ENCODE measurements at regions not wholly inside any gene's neighbourhood (a gene's known extent, or its start where the extent isn't known, plus 50 kb on each side); places are given as distances from the start of the nearest gene placed in this dataset.
"Not testable (repeated sequence)": the region's sequence is repeated elsewhere in the genome, so short reads cannot be mapped to it uniquely, and the experiment has no call there.

- no peak for TF ChIP-seq CTCF (IDR thresholded peaks at IDR 0.05)
- Mint-ChIP-seq H3K4me1 (ENCODE audit: low read depth) (no peaks in the 10 kb centered on the region), H3K4me3 (ENCODE audit: unreplicated experiment) (no peak overlapping the region), H3K9me3 (ENCODE audit: low read depth) (peaks cover 3% of the 10 kb centered on the region), H3K27ac (ENCODE audit: unreplicated experiment) (no peak overlapping the region), H3K36me3 (ENCODE audit: low read depth) (no peaks in the 10 kb centered on the region), H3K27me3 (ENCODE audit: low read depth) (peaks cover 4% of the 10 kb centered on the region)
- no peak for DNase-seq (ENCODE audit: low spot score)
Observed at GRCh38 chr6:69456086-69456485, 340.7 kb downstream of the LMBRD1 start.

- H3K4me3 Mint-ChIP-seq (ENCODE audit: unreplicated experiment); H3K27me3 Mint-ChIP-seq (ENCODE audit: low read depth); DNase-seq (ENCODE audit: low spot score); H3K9me3 Mint-ChIP-seq (ENCODE audit: low read depth); H3K4me1 Mint-ChIP-seq (ENCODE audit: low read depth); H3K36me3 Mint-ChIP-seq (ENCODE audit: low read depth); H3K27ac Mint-ChIP-seq (ENCODE audit: unreplicated experiment): not testable (repeated sequence)
Observed at GRCh38 chr6:69454619-69455018, 342.2 kb downstream of the LMBRD1 start.

GRCh38 chr6:69450493-69450892 lies 346.3 kb downstream of the LMBRD1 start:
- not testable (repeated sequence) for H3K27me3 Mint-ChIP-seq (ENCODE audit: low read depth); H3K4me1 Mint-ChIP-seq (ENCODE audit: low read depth); H3K27ac Mint-ChIP-seq (ENCODE audit: unreplicated experiment); H3K4me3 Mint-ChIP-seq (ENCODE audit: unreplicated experiment); H3K36me3 Mint-ChIP-seq (ENCODE audit: low read depth); DNase-seq (ENCODE audit: low spot score)
- peaks cover 17% of the 10 kb centered on the region for H3K9me3 Mint-ChIP-seq (ENCODE audit: low read depth)

- H3K4me1 Mint-ChIP-seq (ENCODE audit: low read depth), result no peaks in the 10 kb centered on the region
- no peak for TF ChIP-seq CTCF (IDR thresholded peaks at IDR 0.05)
- H3K9me3 Mint-ChIP-seq (ENCODE audit: low read depth), result peaks cover 18% of the 10 kb centered on the region
- H3K27ac Mint-ChIP-seq (ENCODE audit: unreplicated experiment), result no peak overlapping the region
- H3K4me3 Mint-ChIP-seq (ENCODE audit: unreplicated experiment), result no peak overlapping the region
- H3K27me3 Mint-ChIP-seq (ENCODE audit: low read depth), result no peaks in the 10 kb centered on the region
- no peak for DNase-seq (ENCODE audit: low spot score)
- no peaks in the 10 kb centered on the region for H3K36me3 Mint-ChIP-seq (ENCODE audit: low read depth)
Observed at GRCh38 chr6:69449887-69450286, 346.9 kb downstream of the LMBRD1 start.
